Neural cell (in vitro differentiated cells): ENCODE measurements at regions not wholly inside any gene's neighbourhood (a gene's known extent, or its start where the extent isn't known, plus 50 kb on each side); places are given as distances from the start of the nearest gene placed in this dataset.
"Not testable (repeated sequence)": the region's sequence is repeated elsewhere in the genome, so short reads cannot be mapped to it uniquely, and the experiment has no call there.

Source experiments
- H2AFZ ChIP-seq: fragments of 200-600, 300-800 bp; sonication (generic), shearing (Covaris generic); 2 replicates; pipeline ENCODE4 v1.6.0; 2014; ENCODE audit warnings: low read depth, mild to moderate bottlenecking, antibody characterized with exemption, low read length, moderate library complexity
- H3F3A ChIP-seq: fragments of 200-600 bp; shearing (Covaris generic); 2 replicates; pipeline ENCODE4 v1.6.1; 2016; ENCODE audit warnings: mild to moderate bottlenecking, moderate library complexity, mixed read lengths, antibody characterized with exemption, low read length; ENCODE audit not compliant: insufficient read depth, poor library complexity, severe bottlenecking
- H3K27ac ChIP-seq: fragments of 200-600, 300-800 bp; sonication (generic), shearing (Covaris generic); 2 replicates; pipeline ENCODE4 v1.5.1; 2014; ENCODE audit warnings: mild to moderate bottlenecking, low read length, moderate library complexity
- H3K27me3 ChIP-seq: fragments of 300-800, 200-600 bp; sonication (generic), shearing (Covaris generic); 2 replicates; pipeline ENCODE4 v1.6.0; 2014; ENCODE audit warnings: mild to moderate bottlenecking, low read depth, low read length, moderate library complexity; ENCODE audit not compliant: insufficient read depth
- H3K36me3 ChIP-seq: fragments of 300-800, 200-600 bp; sonication (generic), shearing (Covaris generic); 2 replicates; pipeline ENCODE4 v1.5.1; 2014; ENCODE audit warnings: mild to moderate bottlenecking, antibody characterized with exemption, low read length, moderate library complexity; ENCODE audit not compliant: insufficient read depth
- H3K4me2 ChIP-seq: fragments of 300-800, 200-600 bp; sonication (generic), shearing (Covaris generic); 2 replicates; pipeline ENCODE4 v1.6.0; 2014; ENCODE audit warnings: mild to moderate bottlenecking, low read length
- H3K4me3 ChIP-seq: fragments of 300-800, 200-600 bp; sonication (generic), shearing (Covaris generic); 2 replicates; pipeline ENCODE4 v1.5.1; 2014; ENCODE audit warnings: mild to moderate bottlenecking, low read length, moderate library complexity
- H3K79me2 ChIP-seq: fragments of 200-600 bp; shearing (Covaris generic); replicated peaks from 2 replicates; pipeline ENCODE4 v1.6.0; 2014; ENCODE audit warnings: mild to moderate bottlenecking, low read length, moderate library complexity; ENCODE audit not compliant: insufficient read depth
- H3K9ac ChIP-seq: fragments of 300-800, 200-600 bp; sonication (generic), shearing (Covaris generic); 2 replicates; pipeline ENCODE4 v1.6.1; 2016; ENCODE audit warnings: mild to moderate bottlenecking, low read length, mixed read lengths
- H3K9me2 ChIP-seq: fragments of 200-600 bp; shearing (Covaris generic); 2 replicates; pipeline ENCODE4 v1.6.1; 2016; ENCODE audit warnings: mild to moderate bottlenecking, low read length, mixed read lengths; ENCODE audit not compliant: insufficient read depth
- H3K9me3 ChIP-seq: fragments of 200-600, 300-800 bp; sonication (generic), shearing (Covaris generic); 2 replicates; pipeline ENCODE4 v1.6.1; 2016; ENCODE audit warnings: mild to moderate bottlenecking, mixed run types, low read length, moderate library complexity, mixed read lengths
- H4K20me1 ChIP-seq: fragments of 200-600 bp; shearing (Covaris generic); 2 replicates; pipeline ENCODE4 v1.6.1; 2016; ENCODE audit warnings: mild to moderate bottlenecking, mixed run types; ENCODE audit not compliant: insufficient read depth
- CTCF ChIP-seq: fragments of 450-650 bp; IDR thresholded peaks from 2 replicates; pipeline ENCODE4 v1.5.1; 2014; ENCODE audit warnings: antibody characterized with exemption, mild to moderate bottlenecking, moderate library complexity; ENCODE audit not compliant: poor library complexity, severe bottlenecking
- EP300 ChIP-seq: fragments of 450-650 bp; conservative IDR thresholded peaks from 2 replicates; pipeline ENCODE4 v1.6.1; 2014; ENCODE audit warnings: antibody characterized with exemption, mild to moderate bottlenecking, moderate library complexity; ENCODE audit not compliant: poor library complexity, severe bottlenecking
- EZH2 ChIP-seq: fragments of 200-600, 300-800 bp; shearing (Covaris generic), sonication (generic); IDR thresholded peaks from 2 replicates; pipeline ENCODE4 v1.6.1; 2014; ENCODE audit warnings: antibody characterized with exemption, low read length, borderline replicate concordance, mild to moderate bottlenecking; ENCODE audit not compliant: insufficient read depth, poor library complexity, severe bottlenecking
- MXI1 ChIP-seq: fragments of 450-650 bp; conservative IDR thresholded peaks from 2 replicates; pipeline ENCODE4 v1.6.1; 2014; ENCODE audit warnings: antibody characterized with exemption, mild to moderate bottlenecking; ENCODE audit not compliant: poor library complexity, severe bottlenecking
- POLR2AphosphoS5 ChIP-seq: IDR thresholded peaks from 2 replicates; pipeline ENCODE4 v1.6.1; 2012
- RAD21 ChIP-seq: fragments of 450-650 bp; conservative IDR thresholded peaks from 2 replicates; pipeline ENCODE4 v1.6.1; 2014; ENCODE audit warnings: antibody characterized with exemption, mild to moderate bottlenecking, moderate library complexity
- SMC3 ChIP-seq: fragments of 450-650 bp; conservative IDR thresholded peaks from 2 replicates; pipeline ENCODE4 v1.6.1; 2014; ENCODE audit warnings: antibody characterized with exemption, mild to moderate bottlenecking, moderate library complexity; ENCODE audit not compliant: poor library complexity
- TAF1 ChIP-seq: IDR thresholded peaks from 2 replicates; pipeline ENCODE4 v1.6.1; 2012; ENCODE audit warnings: low read depth
- TF ChIP-seq, protein P1 (sequence below): IDR thresholded peaks from 2 replicates; pipeline ENCODE4 v1.6.1; 2012; ENCODE audit warnings: borderline replicate concordance

- H3K4me3 ChIP-seq, H3F3A ChIP-seq, H3K27ac ChIP-seq, H2AFZ ChIP-seq, H4K20me1 ChIP-seq, H3K79me2 ChIP-seq, H3K9me2 ChIP-seq, H3K9ac ChIP-seq, H3K36me3 ChIP-seq, H3K9me3 ChIP-seq, H3K27me3 ChIP-seq, H3K4me2 ChIP-seq: not testable (repeated sequence)
These were observed 53.4 kb upstream of the MED14 start for GRCh38 chrX:40788698-40789097.

- Histone ChIP-seq H3K9ac (no peak overlapping the region), H3K27me3 (no peaks in the 10 kb centered on the region), H3K4me3 (no peak overlapping the region), H3K4me2 (no peak overlapping the region), H3K9me2 (no peaks in the 10 kb centered on the region), H3K9me3 (no peaks in the 10 kb centered on the region), H3K79me2 (no peaks in the 10 kb centered on the region), H3K36me3 (no peaks in the 10 kb centered on the region), H2AFZ (no peak overlapping the region), H4K20me1 (no peaks in the 10 kb centered on the region), H3F3A (no peaks in the 10 kb centered on the region), H3K27ac (no peak overlapping the region)
- TF ChIP-seq TAF1 (no peak), EZH2 (no peak), CTCF (no peak), EP300 (no peak), RAD21 (no peak), POLR2AphosphoS5 (no peak), SMC3 (no peak), MXI1 (no peak)
- TF ChIP-seq, protein P1, sequence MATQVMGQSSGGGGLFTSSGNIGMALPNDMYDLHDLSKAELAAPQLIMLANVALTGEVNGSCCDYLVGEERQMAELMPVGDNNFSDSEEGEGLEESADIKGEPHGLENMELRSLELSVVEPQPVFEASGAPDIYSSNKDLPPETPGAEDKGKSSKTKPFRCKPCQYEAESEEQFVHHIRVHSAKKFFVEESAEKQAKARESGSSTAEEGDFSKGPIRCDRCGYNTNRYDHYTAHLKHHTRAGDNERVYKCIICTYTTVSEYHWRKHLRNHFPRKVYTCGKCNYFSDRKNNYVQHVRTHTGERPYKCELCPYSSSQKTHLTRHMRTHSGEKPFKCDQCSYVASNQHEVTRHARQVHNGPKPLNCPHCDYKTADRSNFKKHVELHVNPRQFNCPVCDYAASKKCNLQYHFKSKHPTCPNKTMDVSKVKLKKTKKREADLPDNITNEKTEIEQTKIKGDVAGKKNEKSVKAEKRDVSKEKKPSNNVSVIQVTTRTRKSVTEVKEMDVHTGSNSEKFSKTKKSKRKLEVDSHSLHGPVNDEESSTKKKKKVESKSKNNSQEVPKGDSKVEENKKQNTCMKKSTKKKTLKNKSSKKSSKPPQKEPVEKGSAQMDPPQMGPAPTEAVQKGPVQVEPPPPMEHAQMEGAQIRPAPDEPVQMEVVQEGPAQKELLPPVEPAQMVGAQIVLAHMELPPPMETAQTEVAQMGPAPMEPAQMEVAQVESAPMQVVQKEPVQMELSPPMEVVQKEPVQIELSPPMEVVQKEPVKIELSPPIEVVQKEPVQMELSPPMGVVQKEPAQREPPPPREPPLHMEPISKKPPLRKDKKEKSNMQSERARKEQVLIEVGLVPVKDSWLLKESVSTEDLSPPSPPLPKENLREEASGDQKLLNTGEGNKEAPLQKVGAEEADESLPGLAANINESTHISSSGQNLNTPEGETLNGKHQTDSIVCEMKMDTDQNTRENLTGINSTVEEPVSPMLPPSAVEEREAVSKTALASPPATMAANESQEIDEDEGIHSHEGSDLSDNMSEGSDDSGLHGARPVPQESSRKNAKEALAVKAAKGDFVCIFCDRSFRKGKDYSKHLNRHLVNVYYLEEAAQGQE = no peak
These were observed 57.1 kb upstream of the MED14 start for GRCh38 chrX:40792433-40792832.

GRCh38 chrX:40794829-40795130 is 59.4 kb upstream of the MED14 start:
- not testable (repeated sequence) for H3K27me3 ChIP-seq, H3K79me2 ChIP-seq, H3F3A ChIP-seq, H3K27ac ChIP-seq, H3K36me3 ChIP-seq, H3K9ac ChIP-seq, H2AFZ ChIP-seq, H3K9me2 ChIP-seq, H3K4me3 ChIP-seq, H3K4me2 ChIP-seq, H4K20me1 ChIP-seq, H3K9me3 ChIP-seq

DNA sequence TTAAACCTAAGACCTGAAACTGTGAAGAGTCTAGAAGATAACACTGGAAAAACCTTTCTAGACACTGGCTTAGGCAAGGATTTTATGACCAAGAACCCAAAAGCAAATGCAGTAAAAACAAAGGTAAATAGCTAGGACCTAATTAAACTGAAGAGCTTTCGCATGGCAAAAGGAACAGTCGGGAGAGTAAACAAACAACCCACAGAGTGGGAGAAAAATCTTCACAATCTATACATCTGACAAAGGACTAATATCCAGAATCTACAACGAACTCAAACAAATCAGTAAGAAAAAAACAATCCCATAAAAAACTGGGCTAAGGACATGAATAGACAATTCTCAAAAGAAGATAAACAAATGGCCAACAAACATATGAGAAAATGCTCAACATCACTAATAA is 64.4 kb upstream of the MED14 start:
- not testable (repeated sequence) for H3K9ac ChIP-seq, H3K27me3 ChIP-seq, H2AFZ ChIP-seq, H4K20me1 ChIP-seq, H3K9me3 ChIP-seq, H3K27ac ChIP-seq, H3K4me3 ChIP-seq, H3K4me2 ChIP-seq, H3F3A ChIP-seq, H3K9me2 ChIP-seq, H3K79me2 ChIP-seq, H3K36me3 ChIP-seq
